WTC11 (cell line): ENCODE measurements at regions not wholly inside any gene's neighbourhood (a gene's known extent, or its start where the extent isn't known, plus 50 kb on each side); places are given as distances from the start of the nearest gene placed in this dataset.
"Not testable (repeated sequence)": the region's sequence is repeated elsewhere in the genome, so short reads cannot be mapped to it uniquely, and the experiment has no call there.

Source experiments
- ATF1 ChIP-seq: sonication (generic); formaldehyde crosslinking; IDR thresholded peaks from 2 replicates; pipeline ENCODE4 v1.8.1; 2023; ENCODE audit warnings: mild to moderate bottlenecking, moderate library complexity, missing genetic modification reagents
- ATF3 ChIP-seq: sonication (generic); formaldehyde crosslinking; conservative IDR thresholded peaks from 2 replicates; pipeline ENCODE4 v1.8.1; 2022; ENCODE audit warnings: mild to moderate bottlenecking, missing genetic modification reagents
- ATF6 ChIP-seq: sonication (generic); formaldehyde crosslinking; IDR thresholded peaks from 2 replicates; pipeline ENCODE4 v1.8.1; 2023; ENCODE audit warnings: mild to moderate bottlenecking, missing genetic modification reagents
- CTCF ChIP-seq: fragments of 200-600 bp; IDR thresholded peaks from 2 replicates; pipeline ENCODE4 v1.8.0; 2022; ENCODE audit warnings: antibody characterized with exemption
- FOXK1 ChIP-seq: sonication (generic); formaldehyde crosslinking; IDR thresholded peaks from 2 replicates; pipeline ENCODE4 v1.8.0; 2022; ENCODE audit warnings: mild to moderate bottlenecking, moderate library complexity, missing genetic modification reagents
- HMGA2 ChIP-seq: fragments of 250-450 bp; sonication (Bioruptor Pico); IDR thresholded peaks from 2 replicates; pipeline ENCODE4 v1.4.0; 2021; ENCODE audit warnings: mild to moderate bottlenecking, moderate library complexity
- MAX ChIP-seq: sonication (generic); formaldehyde crosslinking; IDR thresholded peaks from 2 replicates; pipeline ENCODE4 v1.8.0; 2022; ENCODE audit warnings: mild to moderate bottlenecking, missing genetic modification reagents
- RELA ChIP-seq: sonication (generic); formaldehyde crosslinking; IDR thresholded peaks from 2 replicates; pipeline ENCODE4 v1.8.1; 2022; ENCODE audit warnings: missing genetic modification reagents, mild to moderate bottlenecking, borderline replicate concordance
- RORB ChIP-seq: fragments of 250-450 bp; sonication (Bioruptor Pico); IDR thresholded peaks from 2 replicates; pipeline ENCODE4 v1.9.0; 2021; ENCODE audit warnings: mild to moderate bottlenecking
- SMAD4 ChIP-seq: sonication (generic); formaldehyde crosslinking; IDR thresholded peaks from 2 replicates; pipeline ENCODE4 v1.8.0; 2022; ENCODE audit warnings: mild to moderate bottlenecking, missing genetic modification reagents
- SP1 ChIP-seq: sonication (generic); formaldehyde crosslinking; conservative IDR thresholded peaks from 2 replicates; pipeline ENCODE4 v1.8.1; 2022; ENCODE audit warnings: missing genetic modification reagents
- STAT6 ChIP-seq: sonication (generic); formaldehyde crosslinking; conservative IDR thresholded peaks from 2 replicates; pipeline ENCODE4 v1.8.1; 2023; ENCODE audit warnings: mild to moderate bottlenecking, low read depth, missing genetic modification reagents, moderate library complexity
- USF2 ChIP-seq: sonication (generic); formaldehyde crosslinking; IDR thresholded peaks from 2 replicates; pipeline ENCODE4 v1.8.1; 2023; ENCODE audit warnings: mild to moderate bottlenecking, missing genetic modification reagents, moderate library complexity
- ZNF512 ChIP-seq: sonication (generic); formaldehyde crosslinking; IDR thresholded peaks from 2 replicates; pipeline ENCODE4 v1.8.1; 2022; ENCODE audit warnings: missing genetic modification reagents, borderline replicate concordance

GRCh38 chr2:87542599-87543174, 205.2 kb upstream of the PLGLB2 start:
- not testable (repeated sequence) for TF ChIP-seq CTCF; SMAD4 (CRISPR knock-in tag); STAT6 (CRISPR knock-in tag); SP1; ATF1 (CRISPR knock-in tag); HMGA2; ATF3; FOXK1 (CRISPR knock-in tag); MAX (CRISPR knock-in tag); ZNF512 (CRISPR knock-in tag); RORB (CRISPR knock-in tag); ATF6 (CRISPR knock-in tag); RELA (CRISPR knock-in tag); USF2
